Neural crest cell (in vitro differentiated cells): ENCODE measurements at regions not wholly inside any gene's neighbourhood (a gene's known extent, or its start where the extent isn't known, plus 50 kb on each side); places are given as distances from the start of the nearest gene placed in this dataset.
"Not testable (repeated sequence)": the region's sequence is repeated elsewhere in the genome, so short reads cannot be mapped to it uniquely, and the experiment has no call there.

ENCODE experiments used
- DNase-seq: peaks from one replicate; pipeline ENCODE4 v3.0.0; 2021; ENCODE audit warnings: low read depth, mixed read lengths, low spot score
- H3K27ac Mint-ChIP-seq: one replicate; pipeline ENCODE4 v1.8.0; 2021; ENCODE audit warnings: mild to moderate bottlenecking, mixed read lengths; ENCODE audit not compliant: unreplicated experiment
- H3K27me3 Mint-ChIP-seq: 2 replicates; pipeline ENCODE4 v1.8.0; 2021; ENCODE audit warnings: low read depth, mild to moderate bottlenecking, mixed read lengths
- H3K36me3 Mint-ChIP-seq: 2 replicates; pipeline ENCODE4 v1.8.0; 2021; ENCODE audit warnings: low read depth, mild to moderate bottlenecking, mixed read lengths
- H3K4me1 Mint-ChIP-seq: 2 replicates; pipeline ENCODE4 v1.8.0; 2021; ENCODE audit warnings: mixed read lengths
- H3K4me3 Mint-ChIP-seq: one replicate; pipeline ENCODE4 v1.8.0; 2021; ENCODE audit warnings: mild to moderate bottlenecking, mixed read lengths
- H3K9me3 Mint-ChIP-seq: 2 replicates; pipeline ENCODE4 v1.8.0; 2021; ENCODE audit warnings: mixed read lengths
- CTCF ChIP-seq: fragments of 200-600 bp; sonication (generic); conservative IDR thresholded peaks from 2 replicates; pipeline ENCODE4 v1.5.0; 2021; ENCODE audit warnings: antibody characterized with exemption, mild to moderate bottlenecking

- peaks cover 9% of the 10 kb centered on the region for H3K9me3 Mint-ChIP-seq
- H3K27me3 Mint-ChIP-seq: peaks cover 46% of the 10 kb centered on the region
- no peak overlapping the region for H3K4me3 Mint-ChIP-seq
- no peaks in the 10 kb centered on the region for H3K4me1 Mint-ChIP-seq
- no peak overlapping the region for H3K27ac Mint-ChIP-seq
- no peak for TF ChIP-seq CTCF
- no peaks in the 10 kb centered on the region for H3K36me3 Mint-ChIP-seq
- DNase-seq: no peak
Measured at GRCh38 chr4:179165862-179166261, 1723.6 kb upstream of the AGA start.

GRCh38 chr4:179170308-179170707, 1728.1 kb upstream of the AGA start:
- H3K36me3 Mint-ChIP-seq: not testable (repeated sequence)

GRCh38 chr4:179182741-179183140, 1740.5 kb upstream of the AGA start:
- H3K27ac Mint-ChIP-seq: no peak overlapping the region
- TF ChIP-seq CTCF: no peak
- H3K27me3 Mint-ChIP-seq: no peaks in the 10 kb centered on the region
- H3K4me1 Mint-ChIP-seq: no peaks in the 10 kb centered on the region
- H3K4me3 Mint-ChIP-seq: no peak overlapping the region
- no peaks in the 10 kb centered on the region for H3K36me3 Mint-ChIP-seq
- H3K9me3 Mint-ChIP-seq: no peaks in the 10 kb centered on the region
- no peak for DNase-seq

More at GRCh38 chr4:179170308-179170707, 1728.1 kb upstream of the AGA start:
- not testable (repeated sequence) for DNase-seq, H3K4me1 Mint-ChIP-seq, H3K27ac Mint-ChIP-seq, H3K9me3 Mint-ChIP-seq, H3K4me3 Mint-ChIP-seq
- H3K27me3 Mint-ChIP-seq: peaks cover 50% of the 10 kb centered on the region

GRCh38 chr4:179195887-179196286, 1753.7 kb upstream of the AGA start:
- no peak overlapping the region for H3K4me3 Mint-ChIP-seq

GRCh38 chr4:179196511-179196910, 1754.3 kb upstream of the AGA start:
- Mint-ChIP-seq H3K36me3 (no peaks in the 10 kb centered on the region), H3K27me3 (no peaks in the 10 kb centered on the region), H3K9me3 (no peaks in the 10 kb centered on the region), H3K27ac (no peak overlapping the region), H3K4me3 (no peak overlapping the region), H3K4me1 (no peaks in the 10 kb centered on the region)
- TF ChIP-seq CTCF: no peak
- no peak for DNase-seq

More at GRCh38 chr4:179195887-179196286, 1753.7 kb upstream of the AGA start:
- no peak for DNase-seq
- H3K4me1 Mint-ChIP-seq: no peaks in the 10 kb centered on the region
- no peaks in the 10 kb centered on the region for H3K27me3 Mint-ChIP-seq
- H3K27ac Mint-ChIP-seq: no peak overlapping the region
- no peaks in the 10 kb centered on the region for H3K36me3 Mint-ChIP-seq
- no peaks in the 10 kb centered on the region for H3K9me3 Mint-ChIP-seq
- no peak for TF ChIP-seq CTCF

- Mint-ChIP-seq H3K27me3 (no peaks in the 10 kb centered on the region), H3K36me3 (no peaks in the 10 kb centered on the region), H3K27ac (no peak overlapping the region), H3K4me1 (no peaks in the 10 kb centered on the region), H3K4me3 (no peak overlapping the region), H3K9me3 (no peaks in the 10 kb centered on the region)
- DNase-seq: no peak
- TF ChIP-seq CTCF: no peak
Measured at GRCh38 chr4:179200681-179201080, 1758.4 kb upstream of the AGA start.
